ENCODE measurements at regions not wholly inside any gene's neighbourhood (a gene's known extent, or its start where the extent isn't known, plus 50 kb on each side); places are given as distances from the start of the nearest gene placed in this dataset.

DNA sequence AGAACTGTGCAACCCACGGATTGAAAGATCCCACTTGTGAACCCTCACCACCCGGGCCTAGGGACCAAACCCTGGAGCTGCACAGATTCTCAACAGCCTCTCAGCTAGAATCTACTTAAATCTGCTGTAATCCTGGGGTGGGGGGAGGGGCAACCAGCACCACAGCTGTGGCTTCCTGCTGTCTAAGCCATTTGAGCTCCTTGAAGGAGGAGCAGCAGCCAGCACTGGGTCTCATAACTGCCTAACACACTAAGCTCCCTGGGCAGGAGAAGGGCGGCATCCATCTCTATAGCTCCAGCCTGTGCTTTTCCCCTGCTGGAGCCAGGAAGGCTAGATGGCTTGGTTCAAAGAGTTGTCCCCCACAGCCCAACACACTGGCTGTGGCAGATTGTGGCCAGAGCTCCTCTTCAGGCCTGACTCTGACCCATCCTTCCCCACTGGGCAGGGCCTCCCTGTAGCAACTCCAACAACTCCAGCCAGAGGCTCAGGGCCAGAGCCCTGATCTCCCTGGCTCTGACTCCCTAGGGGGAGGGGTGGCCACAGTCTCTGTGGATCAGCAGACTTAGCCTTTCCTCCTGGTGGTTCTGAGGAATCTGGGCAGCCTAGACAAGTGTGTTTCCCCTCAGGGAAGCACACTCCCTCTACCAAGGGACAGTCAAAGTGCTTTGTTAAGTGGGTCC is 72.0 kb upstream of the C9orf72 start:
- TF ChIP-seq, protein P1, sequence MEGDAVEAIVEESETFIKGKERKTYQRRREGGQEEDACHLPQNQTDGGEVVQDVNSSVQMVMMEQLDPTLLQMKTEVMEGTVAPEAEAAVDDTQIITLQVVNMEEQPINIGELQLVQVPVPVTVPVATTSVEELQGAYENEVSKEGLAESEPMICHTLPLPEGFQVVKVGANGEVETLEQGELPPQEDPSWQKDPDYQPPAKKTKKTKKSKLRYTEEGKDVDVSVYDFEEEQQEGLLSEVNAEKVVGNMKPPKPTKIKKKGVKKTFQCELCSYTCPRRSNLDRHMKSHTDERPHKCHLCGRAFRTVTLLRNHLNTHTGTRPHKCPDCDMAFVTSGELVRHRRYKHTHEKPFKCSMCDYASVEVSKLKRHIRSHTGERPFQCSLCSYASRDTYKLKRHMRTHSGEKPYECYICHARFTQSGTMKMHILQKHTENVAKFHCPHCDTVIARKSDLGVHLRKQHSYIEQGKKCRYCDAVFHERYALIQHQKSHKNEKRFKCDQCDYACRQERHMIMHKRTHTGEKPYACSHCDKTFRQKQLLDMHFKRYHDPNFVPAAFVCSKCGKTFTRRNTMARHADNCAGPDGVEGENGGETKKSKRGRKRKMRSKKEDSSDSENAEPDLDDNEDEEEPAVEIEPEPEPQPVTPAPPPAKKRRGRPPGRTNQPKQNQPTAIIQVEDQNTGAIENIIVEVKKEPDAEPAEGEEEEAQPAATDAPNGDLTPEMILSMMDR (conservative IDR thresholded peaks at IDR 0.05; ENCODE audit: low read depth, low read length): no peak
- TF ChIP-seq POLR2A (IDR thresholded peaks at IDR 0.05; ENCODE audit: low read depth, low read length) (no peak), CEBPB (IDR thresholded peaks at IDR 0.05; ENCODE audit: low read depth, low read length) (no peak)
